ENCODE measurements at regions not wholly inside any gene's neighbourhood (a gene's known extent, or its start where the extent isn't known, plus 50 kb on each side); places are given as distances from the start of the nearest gene placed in this dataset.

- no peak for ATAC-seq
- TF ChIP-seq ESRRG (CRISPR knock-in tag; IDR thresholded peaks at IDR 0.05) (no peak), ZFP30 (CRISPR knock-in tag; IDR thresholded peaks at IDR 0.05) (no peak), PATZ1 (CRISPR knock-in tag; IDR thresholded peaks at IDR 0.05; ENCODE audit: borderline replicate concordance) (no peak), RARB (CRISPR knock-in tag; IDR thresholded peaks at IDR 0.05) (no peak), OSR1 (CRISPR knock-in tag; IDR thresholded peaks at IDR 0.05) (no peak), ZNF70 (CRISPR knock-in tag; IDR thresholded peaks at IDR 0.05) (no peak), ZFP3 (CRISPR knock-in tag; IDR thresholded peaks at IDR 0.05) (no peak), PPARA (CRISPR knock-in tag; IDR thresholded peaks at IDR 0.05; ENCODE audit: borderline replicate concordance) (no peak), ZNF8 (CRISPR knock-in tag; IDR thresholded peaks at IDR 0.05) (no peak), BACH2 (CRISPR knock-in tag; IDR thresholded peaks at IDR 0.05; ENCODE audit: borderline replicate concordance) (no peak), CREB5 (CRISPR knock-in tag; IDR thresholded peaks at IDR 0.05; ENCODE audit: low read depth) (no peak), ISL1 (CRISPR knock-in tag; IDR thresholded peaks at IDR 0.05) (no peak), POU6F1 (CRISPR knock-in tag; IDR thresholded peaks at IDR 0.05; ENCODE audit: borderline replicate concordance, low read depth) (no peak)
These were observed 361.3 kb upstream of the BTBD3 start for GRCh38 chr20:11556410-11556809.

GRCh38 chr20:11564491-11564890 lies 353.2 kb upstream of the BTBD3 start:
- no peak for ATAC-seq
- TF ChIP-seq ESRRG (CRISPR knock-in tag; IDR thresholded peaks at IDR 0.05) (no peak), ARNTL (CRISPR knock-in tag; IDR thresholded peaks at IDR 0.05; ENCODE audit: borderline replicate concordance, low read depth) (no peak), CREB5 (CRISPR knock-in tag; IDR thresholded peaks at IDR 0.05; ENCODE audit: low read depth) (no peak)

- no peak for ATAC-seq
- TF ChIP-seq OSR1 (CRISPR knock-in tag; IDR thresholded peaks at IDR 0.05) (no peak), CSRNP3 (CRISPR knock-in tag; IDR thresholded peaks at IDR 0.05) (no peak), TCF4 (CRISPR knock-in tag; IDR thresholded peaks at IDR 0.05; ENCODE audit: borderline replicate concordance) (no peak), ZNF70 (CRISPR knock-in tag; IDR thresholded peaks at IDR 0.05) (no peak), ESRRG (CRISPR knock-in tag; IDR thresholded peaks at IDR 0.05) (no peak), ZNF565 (CRISPR knock-in tag; conservative IDR thresholded peaks at IDR 0.05; ENCODE audit: low read depth) (no peak), CREB5 (CRISPR knock-in tag; IDR thresholded peaks at IDR 0.05; ENCODE audit: low read depth) (no peak)
These were observed 348.5 kb upstream of the BTBD3 start for GRCh38 chr20:11569163-11569562.

- no peak for ATAC-seq
- no peak for TF ChIP-seq CSDC2 (CRISPR knock-in tag; IDR thresholded peaks at IDR 0.05)
- no peak for TF ChIP-seq PATZ1 (CRISPR knock-in tag; IDR thresholded peaks at IDR 0.05; ENCODE audit: borderline replicate concordance)
- no peak for TF ChIP-seq ZNF565 (CRISPR knock-in tag; conservative IDR thresholded peaks at IDR 0.05; ENCODE audit: low read depth)
- TF ChIP-seq ARNTL (CRISPR knock-in tag; IDR thresholded peaks at IDR 0.05; ENCODE audit: borderline replicate concordance, low read depth), result no peak
- TF ChIP-seq CREB5 (CRISPR knock-in tag; IDR thresholded peaks at IDR 0.05; ENCODE audit: low read depth), result no peak
- no peak for TF ChIP-seq TOX (CRISPR knock-in tag; IDR thresholded peaks at IDR 0.05; ENCODE audit: borderline replicate concordance)
- no peak for TF ChIP-seq TCF4 (CRISPR knock-in tag; IDR thresholded peaks at IDR 0.05; ENCODE audit: borderline replicate concordance)
- no peak for TF ChIP-seq TSHZ2 (CRISPR knock-in tag; IDR thresholded peaks at IDR 0.05)
- TF ChIP-seq BACH2 (CRISPR knock-in tag; IDR thresholded peaks at IDR 0.05; ENCODE audit: borderline replicate concordance), result no peak
These were observed 344.2 kb upstream of the BTBD3 start for GRCh38 chr20:11573507-11573906.
